ENCODE measurements at regions not wholly inside any gene's neighbourhood (a gene's known extent, or its start where the extent isn't known, plus 50 kb on each side); places are given as distances from the start of the nearest gene placed in this dataset.

- TF ChIP-seq CTCF (conservative IDR thresholded peaks at IDR 0.05) = no peak
- TF ChIP-seq ZFX (IDR thresholded peaks at IDR 0.05) = no peak
Measured at GRCh38 chr9:29198861-29199260, 1625.6 kb upstream of the C9orf72 start.

Measured in C4-2B (cell line).